ENCODE measurements at regions not wholly inside any gene's neighbourhood (a gene's known extent, or its start where the extent isn't known, plus 50 kb on each side); places are given as distances from the start of the nearest gene placed in this dataset.
"Not testable (repeated sequence)": the region's sequence is repeated elsewhere in the genome, so short reads cannot be mapped to it uniquely, and the experiment has no call there.

DNA sequence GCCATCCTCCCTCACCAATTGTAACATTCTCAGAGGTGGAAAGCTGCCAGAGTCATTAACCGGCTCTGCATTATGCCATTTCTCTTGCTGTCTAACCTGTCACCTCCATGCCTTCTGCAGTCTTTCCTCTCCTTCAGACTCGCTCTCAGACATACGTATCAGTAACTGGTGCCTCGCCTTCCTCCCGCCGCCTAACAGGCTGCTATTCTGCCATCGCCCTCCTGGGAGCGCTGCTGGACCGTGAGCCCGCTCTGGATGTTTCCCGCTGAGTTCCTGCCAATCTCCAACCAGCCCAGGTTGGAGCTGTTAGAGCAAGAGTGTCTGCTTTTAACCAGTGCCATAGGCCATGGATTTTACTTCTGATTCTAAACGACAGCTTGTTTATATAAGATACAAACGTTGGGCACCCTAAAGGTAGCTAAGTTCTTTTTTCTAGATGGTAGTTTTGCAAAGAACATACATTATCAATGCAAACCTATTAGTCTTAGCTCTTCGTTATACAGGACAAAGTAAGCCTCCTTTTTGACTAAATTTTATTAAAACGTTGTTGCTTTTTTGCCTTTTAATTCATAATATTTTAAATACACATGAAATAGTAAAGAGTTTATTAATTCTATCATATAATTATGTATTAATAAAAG lies 59.5 kb upstream of the NEIL3 start:
- intact Hi-C loops (cut with DNase I) = loop anchor here in 8 of 10 donors (2.0 to 10.0 kb wide), 4 partner anchors 85 to 92 kb away; no protein-coding TSS in a partner anchor
- ATAC-seq (peak; percentile 55 to 85 (median 78)), DNase-seq (peak; percentile 44 to 75 (median 47))
- no peak overlapping the region for H3K27ac ChIP-seq
- H3K4me1 ChIP-seq = peaks cover 0 to 2% (median 0%) of the 10 kb centered on the region in 12 donors
- no peaks in the 10 kb centered on the region for H3K9me3 ChIP-seq
- no peak overlapping the region for H3K4me3 ChIP-seq
- no peaks in the 10 kb centered on the region for H3K36me3 ChIP-seq
- no peaks in the 10 kb centered on the region for H3K27me3 ChIP-seq
- 12 to 15% (median 13%) methylated on average over 15 of the region's 15 CpGs for WGBS, 4 donors
- TF ChIP-seq, protein P1, sequence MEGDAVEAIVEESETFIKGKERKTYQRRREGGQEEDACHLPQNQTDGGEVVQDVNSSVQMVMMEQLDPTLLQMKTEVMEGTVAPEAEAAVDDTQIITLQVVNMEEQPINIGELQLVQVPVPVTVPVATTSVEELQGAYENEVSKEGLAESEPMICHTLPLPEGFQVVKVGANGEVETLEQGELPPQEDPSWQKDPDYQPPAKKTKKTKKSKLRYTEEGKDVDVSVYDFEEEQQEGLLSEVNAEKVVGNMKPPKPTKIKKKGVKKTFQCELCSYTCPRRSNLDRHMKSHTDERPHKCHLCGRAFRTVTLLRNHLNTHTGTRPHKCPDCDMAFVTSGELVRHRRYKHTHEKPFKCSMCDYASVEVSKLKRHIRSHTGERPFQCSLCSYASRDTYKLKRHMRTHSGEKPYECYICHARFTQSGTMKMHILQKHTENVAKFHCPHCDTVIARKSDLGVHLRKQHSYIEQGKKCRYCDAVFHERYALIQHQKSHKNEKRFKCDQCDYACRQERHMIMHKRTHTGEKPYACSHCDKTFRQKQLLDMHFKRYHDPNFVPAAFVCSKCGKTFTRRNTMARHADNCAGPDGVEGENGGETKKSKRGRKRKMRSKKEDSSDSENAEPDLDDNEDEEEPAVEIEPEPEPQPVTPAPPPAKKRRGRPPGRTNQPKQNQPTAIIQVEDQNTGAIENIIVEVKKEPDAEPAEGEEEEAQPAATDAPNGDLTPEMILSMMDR (IDR thresholded peaks at IDR 0.05) = peak; percentile 64 to 89 (median 85)
- no peak for TF ChIP-seq POLR2A (IDR thresholded peaks at IDR 0.05)

GRCh38 chr4:177251237-177251636 lies 58.4 kb upstream of the NEIL3 start:
- ATAC-seq (no peak), DNase-seq (no peak)
- Histone ChIP-seq H3K4me3 (no peak overlapping the region), H3K4me1 (peaks cover 0 to 2% (median 0%) of the 10 kb centered on the region in 12 donors), H3K9me3 (no peaks in the 10 kb centered on the region), H3K27me3 (no peaks in the 10 kb centered on the region), H3K27ac (no peak overlapping the region), H3K36me3 (no peaks in the 10 kb centered on the region)
- intact Hi-C loops (cut with DNase I) = loop anchor here in 8 of 10 donors (2.0 to 10.0 kb wide), 4 partner anchors 84 to 91 kb away; no protein-coding TSS in a partner anchor
- TF ChIP-seq, protein P1 (IDR thresholded peaks at IDR 0.05) = no peak
- no peak for TF ChIP-seq POLR2A (IDR thresholded peaks at IDR 0.05)
- WGBS, 4 donors = 49 to 77% (median 62%) methylated on average over 7 of the region's 7 CpGs

DNA sequence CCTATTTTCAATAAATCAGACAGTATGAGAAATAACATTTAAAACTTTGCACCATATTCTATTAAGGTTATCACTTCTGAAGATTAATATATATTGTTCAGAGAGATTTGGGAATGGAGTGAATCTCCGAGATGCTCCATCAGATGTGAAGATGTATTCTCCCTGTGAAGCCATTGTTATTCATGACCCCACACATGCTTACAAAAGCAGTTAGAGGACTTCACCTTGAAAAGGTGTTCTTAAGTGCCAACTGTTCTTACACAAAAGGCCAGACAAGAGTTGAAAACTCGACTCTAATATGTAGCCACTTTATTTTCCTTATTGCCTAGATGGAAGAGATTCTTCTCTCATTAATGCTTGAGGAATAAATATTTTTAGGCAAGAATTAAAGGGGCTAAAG lies 54.3 kb upstream of the NEIL3 start:
- no peaks in the 10 kb centered on the region for H3K36me3 ChIP-seq
- no peak for ATAC-seq
- intact Hi-C loops (cut with DNase I) = loop anchor here in 4 of 10 donors (10.0 kb wide), 1 partner anchor 79 kb away; no protein-coding TSS in a partner anchor
- no peaks in the 10 kb centered on the region for H3K27me3 ChIP-seq
- H3K9me3 ChIP-seq = peaks cover 0 to 4% (median 0%) of the 10 kb centered on the region in 12 donors
- DNase-seq = no peak
- TF ChIP-seq, protein P1 (IDR thresholded peaks at IDR 0.05) = no peak
- TF ChIP-seq POLR2A (IDR thresholded peaks at IDR 0.05) = no peak
- H3K27ac ChIP-seq = no peak overlapping the region
- WGBS, 4 donors = 70 to 73% (median 70%) methylated on average over 2 of the region's 2 CpGs
- no peak overlapping the region for H3K4me3 ChIP-seq
- no peaks in the 10 kb centered on the region for H3K4me1 ChIP-seq

DNA sequence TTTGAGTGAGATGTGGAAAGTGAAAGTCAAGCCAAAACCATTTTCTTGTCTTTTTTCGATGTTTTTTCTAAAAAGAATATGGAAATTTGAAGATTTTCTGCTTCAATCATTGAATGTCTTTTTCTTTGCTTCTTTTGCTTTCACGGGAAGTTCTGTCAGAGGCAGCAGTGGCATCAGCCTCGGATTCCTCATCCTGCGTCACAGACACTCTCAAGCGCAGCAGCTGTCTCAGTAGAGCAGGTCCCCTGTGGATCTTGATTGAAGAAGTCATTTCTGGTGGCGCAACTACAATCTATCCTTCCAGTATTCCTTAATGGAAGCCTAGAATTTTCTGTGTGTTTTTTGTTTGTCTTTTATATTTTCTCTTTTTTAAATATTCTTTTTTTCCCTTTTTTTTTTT lies 52.7 kb upstream of the NEIL3 start:
- TF ChIP-seq POLR2A (IDR thresholded peaks at IDR 0.05) = no peak
- TF ChIP-seq, protein P1 (IDR thresholded peaks at IDR 0.05) = no peak
- H3K27me3 ChIP-seq = no peaks in the 10 kb centered on the region
- H3K27ac ChIP-seq = no peak overlapping the region
- no peaks in the 10 kb centered on the region for H3K4me1 ChIP-seq
- H3K9me3 ChIP-seq = peaks cover 0 to 4% (median 0%) of the 10 kb centered on the region in 12 donors
- WGBS, 4 donors = 57 to 76% (median 63%) methylated on average over 6 of the region's 6 CpGs
- ATAC-seq (peak in 1 of 4 donors; percentile 41), DNase-seq (no peak)
- intact Hi-C loops (cut with DNase I) = loop anchor here in 4 of 10 donors (10.0 kb wide), 1 partner anchor 78 kb away; no protein-coding TSS in a partner anchor
- H3K4me3 ChIP-seq = no peak overlapping the region
- H3K36me3 ChIP-seq = no peaks in the 10 kb centered on the region

- ATAC-seq, H3K36me3 ChIP-seq, H3K27ac ChIP-seq, H3K9me3 ChIP-seq, H3K27me3 ChIP-seq, H3K4me1 ChIP-seq, DNase-seq, H3K4me3 ChIP-seq: not testable (repeated sequence)
- intact Hi-C loops (cut with DNase I) = loop anchor here in 4 of 10 donors (10.0 kb wide), 1 partner anchor 75 kb away; no protein-coding TSS in a partner anchor
- 55 to 64% (median 59%) methylated on average over 2 of the region's 2 CpGs for WGBS, 4 donors
Observed at GRCh38 chr4:177259466-177259865, 50.2 kb upstream of the NEIL3 start.

Measured in heart left ventricle (tissue), 16 donors.